B cell (primary cell): ENCODE measurements at regions not wholly inside any gene's neighbourhood (a gene's known extent, or its start where the extent isn't known, plus 50 kb on each side); places are given as distances from the start of the nearest gene placed in this dataset.

ENCODE experiments used
- ATAC-seq: fragments of 200-7000 bp; cut with Tn5 transposase; one replicate; pipeline ENCODE4 v1.10.0; 2021; ENCODE audit warnings: low read depth, mild to moderate bottlenecking, moderate number of reproducible peaks, moderate library complexity
- CTCF ChIA-PET: fragments of 350-600 bp; sonication (Branson Sonifier 250); formaldehyde crosslinking; loops from one replicate; lab custom pipeline; 2021; ENCODE audit warnings: antibody characterized with exemption, inconsistent platforms; lab: Charles Lee
- POLR2A ChIA-PET: fragments of 350-600 bp; sonication (Branson Sonifier 250); formaldehyde crosslinking; loops from one replicate; lab custom pipeline; 2021; ENCODE audit warnings: antibody characterized with exemption; lab: Charles Lee
- DNase-seq: peaks from one replicate; pipeline ENCODE4 v3.0.0; 2013
- H2AFZ ChIP-seq: 2 replicates; pipeline ENCODE4 v1.6.1; 2012; ENCODE audit warnings: mild to moderate bottlenecking, low read depth, low read length; ENCODE audit not compliant: insufficient read depth, poor library complexity, severe bottlenecking
- H3K27ac ChIP-seq, 2 donors: 1 replicate in 1 of 2; 2 replicates in 1 of 2; pipeline ENCODE4 v1.5.1; 2012 to 2013; ENCODE audit warnings: low read length in 2 of 2, mild to moderate bottlenecking in 2 of 2, moderate library complexity in 1 of 2
- H3K27me3 ChIP-seq, 4 experiments: fragments of 200-600 bp in 1 of 4; sonication (generic) in 1 of 4; replicated peaks in 1 of 4; 1 replicate in 2 of 4; 2 replicates in 2 of 4; pipeline versions ENCODE4 v1.6.1 to v1.7.0; 2013 to 2016; ENCODE audit warnings: low read length in 3 of 4, mild to moderate bottlenecking in 2 of 4, mixed read lengths in 1 of 4, moderate library complexity in 1 of 4; ENCODE audit not compliant: insufficient read depth in 4 of 4, control insufficient read depth in 3 of 4; ENCODE audit errors: control extremely low read depth in 1 of 4
- H3K36me3 ChIP-seq, 2 experiments: replicated peaks in 1 of 2; 1 replicate in 1 of 2; 2 replicates in 1 of 2; pipeline versions ENCODE4 v1.6.1 to v1.7.1; 2013; ENCODE audit warnings: low read length in 1 of 2; ENCODE audit not compliant: insufficient read depth in 2 of 2, control insufficient read depth in 1 of 2; ENCODE audit errors: control extremely low read depth in 1 of 2, extremely low read depth in 1 of 2
- H3K4me1 ChIP-seq, 2 donors: fragments of 200-600 bp in 1 of 2; sonication (generic) in 1 of 2; 1 replicate in 1 of 2; 2 replicates in 1 of 2; pipeline versions ENCODE4 v1.5.1 to v1.6.1; 2013 to 2017; ENCODE audit warnings: low read length in 2 of 2; ENCODE audit not compliant: control insufficient read depth in 2 of 2, insufficient read depth in 2 of 2
- H3K4me2 ChIP-seq: replicated peaks from 2 replicates; pipeline ENCODE3; 2012; ENCODE audit warnings: mild to moderate bottlenecking, low read depth, low read length; ENCODE audit not compliant: poor library complexity, severe bottlenecking
- H3K4me3 ChIP-seq, 5 experiments: fragments of 200-600 bp in 1 of 5; sonication (generic) in 1 of 5; 1 replicate in 3 of 5; 2 replicates in 2 of 5; pipeline versions ENCODE4 v1.5.1 to v1.7.0; 2011 to 2016; ENCODE audit warnings: low read length in 4 of 5, mild to moderate bottlenecking in 4 of 5, low read depth in 2 of 5, control low read depth in 1 of 5, moderate library complexity in 1 of 5; ENCODE audit not compliant: insufficient read depth in 1 of 5; ENCODE audit errors: control extremely low read depth in 1 of 5, extremely low read depth in 1 of 5
- H3K79me2 ChIP-seq: fragments of 200-600 bp; sonication (generic); one replicate; pipeline ENCODE4 v1.6.0; 2016; ENCODE audit warnings: low read length; ENCODE audit not compliant: control insufficient read depth, insufficient read depth
- H3K9ac ChIP-seq: fragments of 200-600 bp; sonication (generic); 2 replicates; pipeline ENCODE4 v1.6.1; 2017; ENCODE audit warnings: mild to moderate bottlenecking, low read length, moderate library complexity
- H3K9me3 ChIP-seq, 3 donors: one replicate each; pipeline versions ENCODE4 v1.6.1 to v1.7.1; 2013; ENCODE audit warnings: low read length in 2 of 3; ENCODE audit not compliant: control insufficient read depth in 2 of 3, insufficient read depth in 1 of 3; ENCODE audit errors: control extremely low read depth in 1 of 3
- H4K20me1 ChIP-seq: 2 replicates; pipeline ENCODE4 v1.6.0; 2012; ENCODE audit warnings: mild to moderate bottlenecking, low read length; ENCODE audit not compliant: insufficient read depth, control insufficient read depth, poor library complexity, severe bottlenecking
- H3K27ac Mint-ChIP-seq: one replicate; pipeline ENCODE4 v1.8.0; 2021; ENCODE audit warnings: mixed read lengths
- H3K27me3 Mint-ChIP-seq: one replicate; pipeline ENCODE4 v1.8.0; 2021; ENCODE audit warnings: mixed read lengths
- H3K4me1 Mint-ChIP-seq: one replicate; pipeline ENCODE4 v1.8.0; 2021; ENCODE audit warnings: mixed read lengths
- H3K4me3 Mint-ChIP-seq: one replicate; pipeline ENCODE4 v1.8.0; 2021; ENCODE audit warnings: mixed read lengths
- H3K9me3 Mint-ChIP-seq: one replicate; pipeline ENCODE4 v1.8.0; 2022; ENCODE audit warnings: mixed read lengths; ENCODE audit not compliant: insufficient read depth
- CTCF ChIP-seq: fragments of 200-600 bp; IDR thresholded peaks from one replicate; pipeline ENCODE4 v1.8.0; 2022; ENCODE audit warnings: antibody characterized with exemption, mild to moderate bottlenecking
- EZH2 ChIP-seq: IDR thresholded peaks from 2 replicates; pipeline ENCODE4 v1.6.1; 2012; ENCODE audit warnings: borderline replicate concordance, low read depth, mild to moderate bottlenecking, moderate library complexity, low read length; ENCODE audit not compliant: insufficient read depth, poor library complexity, severe bottlenecking
- WGBS: methylation state at CpG from one replicate; pipeline ENCODE4 v1.1.5; 2013; ENCODE audit warnings: missing lambda C conversion rate; ENCODE audit not compliant: insufficient coverage; 5-methylcytosine and 5-hydroxymethylcytosine counted together
- intact Hi-C: fragments of 100-400 bp; cut with micrococcal nuclease; formaldehyde crosslinking; loops from one replicate; pipeline ENCODE4 v1.10.0; 2022

GRCh38 chr6:54601600-54602300 lies 244.8 kb upstream of the FAM83B start:
- H3K27me3 ChIP-seq: no peaks in the 10 kb centered on the region
- H3K79me2 ChIP-seq: no peaks in the 10 kb centered on the region
- Mint-ChIP-seq H3K27me3 (no peaks in the 10 kb centered on the region), H3K4me1 (no peaks in the 10 kb centered on the region), H3K4me3 (no peak overlapping the region), H3K27ac (no peak overlapping the region), H3K9me3 (no peaks in the 10 kb centered on the region)
- intact Hi-C loops: no loop called here
- H2AFZ ChIP-seq: no peak overlapping the region
- H3K4me3 ChIP-seq: no peak overlapping the region
- no peak overlapping the region for H3K27ac ChIP-seq
- no peaks in the 10 kb centered on the region for H3K9me3 ChIP-seq
- ChIA-PET CTCF (no interaction called here), POLR2A (no interaction called here)
- ATAC-seq (no peak), DNase-seq (no peak)
- no peak overlapping the region for H3K4me2 ChIP-seq
- no CpG with 5 or more reads among the region's 3 CpGs for WGBS
- no peak overlapping the region for H3K9ac ChIP-seq
- no peak for TF ChIP-seq EZH2
- no peak for TF ChIP-seq CTCF
- H4K20me1 ChIP-seq: no peaks in the 10 kb centered on the region
- no peaks in the 10 kb centered on the region for H3K36me3 ChIP-seq
- no peaks in the 10 kb centered on the region for H3K4me1 ChIP-seq

GRCh38 chr6:54602591-54602990 lies 244.0 kb upstream of the FAM83B start:
- intact Hi-C loops: no loop called here

More at GRCh38 chr6:54602591-54602990, 244.0 kb upstream of the FAM83B start:
- H3K4me1 Mint-ChIP-seq: no peaks in the 10 kb centered on the region
- no peak overlapping the region for H2AFZ ChIP-seq
- no peaks in the 10 kb centered on the region for H3K27me3 Mint-ChIP-seq
- H3K4me3 Mint-ChIP-seq: no peak overlapping the region
- POLR2A ChIA-PET: no interaction called here
- H3K36me3 ChIP-seq: no peaks in the 10 kb centered on the region
- H3K4me2 ChIP-seq: no peak overlapping the region
- H3K27ac Mint-ChIP-seq: no peak overlapping the region
- no peaks in the 10 kb centered on the region for H3K79me2 ChIP-seq
- no peak for DNase-seq
- H3K4me3 ChIP-seq: no peak overlapping the region
- H4K20me1 ChIP-seq: no peaks in the 10 kb centered on the region
- H3K9ac ChIP-seq: no peak overlapping the region
- ATAC-seq: no peak
- H3K4me1 ChIP-seq: no peaks in the 10 kb centered on the region
- H3K9me3 ChIP-seq: no peaks in the 10 kb centered on the region
- no peak overlapping the region for H3K27ac ChIP-seq
- WGBS: 83% methylated on average over 3 of the region's 3 CpGs
- H3K9me3 Mint-ChIP-seq: no peaks in the 10 kb centered on the region
- TF ChIP-seq EZH2: no peak
- TF ChIP-seq CTCF: no peak
- H3K27me3 ChIP-seq: no peaks in the 10 kb centered on the region
- CTCF ChIA-PET: no interaction called here
